ENCODE measurements at regions not wholly inside any gene's neighbourhood (a gene's known extent, or its start where the extent isn't known, plus 50 kb on each side); places are given as distances from the start of the nearest gene placed in this dataset.

GRCh38 chr3:70820397-70820796 lies 508.0 kb upstream of the MDFIC2 start:
- TF ChIP-seq, protein P1, sequence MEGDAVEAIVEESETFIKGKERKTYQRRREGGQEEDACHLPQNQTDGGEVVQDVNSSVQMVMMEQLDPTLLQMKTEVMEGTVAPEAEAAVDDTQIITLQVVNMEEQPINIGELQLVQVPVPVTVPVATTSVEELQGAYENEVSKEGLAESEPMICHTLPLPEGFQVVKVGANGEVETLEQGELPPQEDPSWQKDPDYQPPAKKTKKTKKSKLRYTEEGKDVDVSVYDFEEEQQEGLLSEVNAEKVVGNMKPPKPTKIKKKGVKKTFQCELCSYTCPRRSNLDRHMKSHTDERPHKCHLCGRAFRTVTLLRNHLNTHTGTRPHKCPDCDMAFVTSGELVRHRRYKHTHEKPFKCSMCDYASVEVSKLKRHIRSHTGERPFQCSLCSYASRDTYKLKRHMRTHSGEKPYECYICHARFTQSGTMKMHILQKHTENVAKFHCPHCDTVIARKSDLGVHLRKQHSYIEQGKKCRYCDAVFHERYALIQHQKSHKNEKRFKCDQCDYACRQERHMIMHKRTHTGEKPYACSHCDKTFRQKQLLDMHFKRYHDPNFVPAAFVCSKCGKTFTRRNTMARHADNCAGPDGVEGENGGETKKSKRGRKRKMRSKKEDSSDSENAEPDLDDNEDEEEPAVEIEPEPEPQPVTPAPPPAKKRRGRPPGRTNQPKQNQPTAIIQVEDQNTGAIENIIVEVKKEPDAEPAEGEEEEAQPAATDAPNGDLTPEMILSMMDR (IDR thresholded peaks at IDR 0.05): no peak
- TF ChIP-seq POLR2A (IDR thresholded peaks at IDR 0.05): no peak

Data from Peyer's patch (tissue), 4 donors.